H1 (cell line): ENCODE measurements at regions not wholly inside any gene's neighbourhood (a gene's known extent, or its start where the extent isn't known, plus 50 kb on each side); places are given as distances from the start of the nearest gene placed in this dataset.
A peak's percentile ranks its signal among the peaks of the same experiment; 100 is the strongest.

Experiments
- CTCF ChIA-PET: fragments of 300-600 bp; sonication (Branson Sonifier 250); formaldehyde crosslinking; loops from one replicate; lab custom pipeline; 2021; ENCODE audit not compliant: partially characterized antibody; lab: Charles Lee
- POLR2A ChIA-PET: fragments of 300-600 bp; sonication (Branson Sonifier 250); formaldehyde crosslinking; loops from one replicate; lab custom pipeline; 2021; ENCODE audit warnings: inconsistent platforms; ENCODE audit not compliant: partially characterized antibody; lab: Charles Lee
- DNase-seq, 2 experiments: peaks; one replicate each; pipeline versions ENCODE4 v3.0.0 to v3.0.0-alpha.2; 2010 to 2022; ENCODE audit warnings: low spot score in 2 of 2, low read depth in 1 of 2, mixed read lengths in 1 of 2
- FAIRE-seq: peaks from 2 replicates; lab custom pipeline; 2011; peaks lifted over from hg19 to GRCh38; lab: Jason Lieb, UNC
- H2AFZ ChIP-seq: 2 replicates; pipeline ENCODE4 v1.8.1; 2012; ENCODE audit warnings: low read length, inconsistent platforms
- H2AK5ac ChIP-seq: 2 replicates; pipeline ENCODE4 v1.6.1; 2013; ENCODE audit warnings: low read depth, low read length
- H2BK120ac ChIP-seq: replicated peaks from 2 replicates; pipeline ENCODE3; 2013; ENCODE audit warnings: low read depth, low read length, inconsistent platforms
- H2BK12ac ChIP-seq: 2 replicates; pipeline ENCODE4 v1.6.1; 2013; ENCODE audit warnings: low read depth, low read length
- H2BK15ac ChIP-seq: 2 replicates; pipeline ENCODE4 v1.6.1; 2013; ENCODE audit warnings: low read length
- H2BK20ac ChIP-seq: 2 replicates; pipeline ENCODE4 v1.6.1; 2013; ENCODE audit warnings: low read length
- H2BK5ac ChIP-seq: 2 replicates; pipeline ENCODE4 v1.6.1; 2013; ENCODE audit warnings: low read depth, low read length
- H3K14ac ChIP-seq: 2 replicates; pipeline ENCODE4 v1.6.1; 2013; ENCODE audit warnings: inconsistent platforms; ENCODE audit not compliant: insufficient read length
- H3K18ac ChIP-seq: 2 replicates; pipeline ENCODE4 v1.6.1; 2013; ENCODE audit warnings: low read length; ENCODE audit errors: extremely low read depth
- H3K23ac ChIP-seq: 2 replicates; pipeline ENCODE4 v1.6.1; 2013; ENCODE audit warnings: inconsistent platforms; ENCODE audit not compliant: insufficient read length
- H3K23me2 ChIP-seq: 2 replicates; pipeline ENCODE4 v1.6.1; 2013; ENCODE audit warnings: low read depth, low read length
- H3K27ac ChIP-seq: 2 replicates; pipeline ENCODE4 v1.6.1; 2011; ENCODE audit warnings: low read depth, low read length, inconsistent platforms
- H3K27me3 ChIP-seq, 4 experiments: replicated peaks in 1 of 4; 1 replicate in 1 of 4; 2 replicates in 3 of 4; pipeline versions ENCODE4 v1.6.1 to v1.8.1; 2011 to 2013; ENCODE audit warnings: low read length in 3 of 4, mild to moderate bottlenecking in 3 of 4, inconsistent platforms in 2 of 4, mixed read lengths in 2 of 4, moderate library complexity in 1 of 4; ENCODE audit not compliant: control insufficient read depth in 3 of 4, insufficient read depth in 3 of 4; ENCODE audit errors: extremely low read depth in 1 of 4
- H3K36me3 ChIP-seq, 4 experiments: 2 replicates each; pipeline versions ENCODE4 v1.6.1 to v1.8.1; 2011 to 2013; ENCODE audit warnings: mild to moderate bottlenecking in 4 of 4, low read length in 3 of 4, moderate library complexity in 2 of 4, control low read depth in 1 of 4, inconsistent platforms in 1 of 4; ENCODE audit not compliant: insufficient read depth in 4 of 4, control insufficient read depth in 2 of 4
- H3K4ac ChIP-seq: replicated peaks from 2 replicates; pipeline ENCODE3; 2013; ENCODE audit warnings: low read length, low read depth, mixed read lengths, inconsistent platforms; ENCODE audit not compliant: insufficient read length
- H3K4me1 ChIP-seq, 4 experiments: replicated peaks in 1 of 4; 1 replicate in 1 of 4; 2 replicates in 3 of 4; pipeline versions ENCODE4 v1.6.1 to v1.8.1; 2011 to 2013; ENCODE audit warnings: low read length in 3 of 4, inconsistent platforms in 2 of 4, mixed read lengths in 1 of 4; ENCODE audit not compliant: insufficient read depth in 4 of 4, control insufficient read depth in 3 of 4
- H3K4me2 ChIP-seq, 2 experiments: 2 replicates each; pipeline versions ENCODE4 v1.6.1 to v1.8.1; 2011 to 2013; ENCODE audit warnings: low read depth in 2 of 2, low read length in 2 of 2, control low read depth in 1 of 2, inconsistent platforms in 1 of 2, mild to moderate bottlenecking in 1 of 2; ENCODE audit not compliant: insufficient read depth in 1 of 2
- H3K4me3 ChIP-seq, 4 experiments: fragments of 200-600, 300-600 bp in 1 of 4; sonication (generic), shearing (Covaris generic), sonication (Bioruptor Twin) in 1 of 4; 2 replicates each; pipeline versions ENCODE4 v1.5.1 to v1.8.1; 2011 to 2016; ENCODE audit warnings: low read length in 4 of 4, low read depth in 3 of 4, control low read depth in 2 of 4, inconsistent platforms in 2 of 4, mild to moderate bottlenecking in 2 of 4, mixed read lengths in 1 of 4, moderate library complexity in 1 of 4; ENCODE audit not compliant: insufficient read depth in 2 of 4; ENCODE audit errors: extremely low read depth in 1 of 4
- H3K56ac ChIP-seq: replicated peaks from 2 replicates; pipeline ENCODE3; 2013; ENCODE audit warnings: low read depth, mild to moderate bottlenecking, mixed read lengths, low read length, inconsistent platforms; ENCODE audit not compliant: insufficient read length
- H3K79me1 ChIP-seq: 2 replicates; pipeline ENCODE4 v1.6.1; 2013; ENCODE audit warnings: low read depth, low read length, control low read depth
- H3K79me2 ChIP-seq, 2 experiments: 2 replicates each; pipeline versions ENCODE4 v1.6.1 to v1.8.1; 2012 to 2013; ENCODE audit warnings: low read length in 2 of 2, mild to moderate bottlenecking in 2 of 2, inconsistent platforms in 1 of 2; ENCODE audit not compliant: insufficient read depth in 2 of 2, control insufficient read depth in 1 of 2
- H3K9ac ChIP-seq, 4 experiments: replicated peaks in 1 of 4; 1 replicate in 1 of 4; 2 replicates in 3 of 4; pipeline versions ENCODE4 v1.6.1 to v1.8.1; 2011 to 2013; ENCODE audit warnings: low read depth in 3 of 4, low read length in 3 of 4, control low read depth in 2 of 4, mild to moderate bottlenecking in 2 of 4, moderate library complexity in 2 of 4, inconsistent platforms in 1 of 4; ENCODE audit errors: extremely low read depth in 1 of 4
- H3K9me3 ChIP-seq, 2 experiments: 2 replicates each; pipeline versions ENCODE4 v1.6.1 to v1.8.1; 2012 to 2013; ENCODE audit warnings: mild to moderate bottlenecking in 2 of 2, moderate library complexity in 2 of 2, control low read depth in 1 of 2, inconsistent platforms in 1 of 2, low read depth in 1 of 2, low read length in 1 of 2, mixed read lengths in 1 of 2; ENCODE audit not compliant: insufficient read depth in 2 of 2
- H4K20me1 ChIP-seq, 2 experiments: replicated peaks in 1 of 2; 2 replicates each; pipeline versions ENCODE3 to v1.8.1; 2011 to 2013; ENCODE audit warnings: inconsistent platforms in 2 of 2, low read length in 2 of 2, mild to moderate bottlenecking in 1 of 2; ENCODE audit not compliant: insufficient read depth in 2 of 2, control insufficient read depth in 1 of 2
- H4K5ac ChIP-seq: 2 replicates; pipeline ENCODE4 v1.6.1; 2013; ENCODE audit warnings: low read length, low read depth, mixed read lengths, inconsistent platforms; ENCODE audit not compliant: insufficient read length
- H4K8ac ChIP-seq: 2 replicates; pipeline ENCODE4 v1.8.0; 2013; ENCODE audit warnings: mild to moderate bottlenecking, moderate library complexity, low read length, inconsistent platforms; ENCODE audit not compliant: insufficient read depth; ENCODE audit errors: extremely low read depth
- H4K91ac ChIP-seq: replicated peaks from 2 replicates; pipeline ENCODE3; 2013; ENCODE audit warnings: low read length, mixed read lengths, inconsistent platforms; ENCODE audit not compliant: insufficient read length
- ATF3 ChIP-seq: IDR thresholded peaks from 2 replicates; pipeline ENCODE4 v1.6.1; 2011; ENCODE audit warnings: low read depth, mild to moderate bottlenecking, low read length; ENCODE audit not compliant: insufficient read depth
- BACH1 ChIP-seq: IDR thresholded peaks from 2 replicates; pipeline ENCODE4 v1.6.1; 2012; ENCODE audit warnings: low read length, improper control_type of control experiment
- CBX5 ChIP-seq: fragments of 300-800, 300-1000 bp; sonication (generic); IDR thresholded peaks from 2 replicates; pipeline ENCODE4 v1.7.1; 2016; ENCODE audit warnings: antibody characterized with exemption, low read length, low read depth
- CHD1 ChIP-seq: IDR thresholded peaks from 2 replicates; pipeline ENCODE4 v1.6.1; 2012; ENCODE audit warnings: low read depth, low read length, improper control_type of control experiment
- CREB1 ChIP-seq: IDR thresholded peaks from 2 replicates; pipeline ENCODE4 v1.6.1; 2012; ENCODE audit warnings: inconsistent platforms
- CTCF ChIP-seq, 3 experiments: IDR thresholded peaks; 1 replicate in 2 of 3; 2 replicates in 1 of 3; pipeline versions ENCODE4 v1.5.1 to v1.6.1; 2011; ENCODE audit warnings: low read length in 3 of 3, mild to moderate bottlenecking in 3 of 3, inconsistent platforms in 2 of 3, low read depth in 1 of 3, moderate library complexity in 1 of 3; ENCODE audit not compliant: insufficient read depth in 1 of 3; ENCODE audit errors: control extremely low read depth in 1 of 3
- RAD21 ChIP-seq, 2 experiments: IDR thresholded peaks in 1 of 2; conservative IDR thresholded peaks in 1 of 2; 2 replicates each; pipeline ENCODE4 v1.6.1; 2011; ENCODE audit warnings: low read depth in 2 of 2, low read length in 2 of 2, improper control_type of control experiment in 1 of 2, inconsistent platforms in 1 of 2, mild to moderate bottlenecking in 1 of 2, moderate library complexity in 1 of 2
- RXRA ChIP-seq: IDR thresholded peaks from 2 replicates; pipeline ENCODE4 v1.6.1; 2011; ENCODE audit warnings: low read depth, mild to moderate bottlenecking, low read length, moderate library complexity; ENCODE audit not compliant: insufficient read depth
- SP2 ChIP-seq: IDR thresholded peaks from 2 replicates; pipeline ENCODE4 v1.6.1; 2012; ENCODE audit warnings: mild to moderate bottlenecking, low read length, inconsistent platforms
- SUZ12 ChIP-seq: fragments of 200-600 bp; sonication (generic); IDR thresholded peaks from 2 replicates; pipeline ENCODE4 v1.6.1; 2012; ENCODE audit warnings: mild to moderate bottlenecking, inconsistent platforms, low read length, moderate library complexity, mixed read lengths

- Histone ChIP-seq H3K23me2 (no peaks in the 10 kb centered on the region), H2BK15ac (no peak overlapping the region), H4K20me1 (no peaks in the 10 kb centered on the region), H2BK120ac (no peak overlapping the region), H3K9me3 (no peaks in the 10 kb centered on the region), H3K79me2 (no peaks in the 10 kb centered on the region), H2BK5ac (no peak overlapping the region), H3K4me1 (no peaks in the 10 kb centered on the region), H3K23ac (no peak overlapping the region), H3K79me1 (no peaks in the 10 kb centered on the region), H3K36me3 (no peaks in the 10 kb centered on the region), H3K14ac (no peak overlapping the region), H2BK20ac (no peak overlapping the region), H3K4ac (no peak overlapping the region), H2AFZ (no peak overlapping the region), H3K56ac (no peak overlapping the region), H3K27ac (no peak overlapping the region), H3K18ac (no peak overlapping the region), H4K8ac (no peak overlapping the region), H3K4me3 (no peak overlapping the region), H4K91ac (no peak overlapping the region), H3K9ac (no peak overlapping the region), H2BK12ac (no peak overlapping the region), H3K4me2 (no peak overlapping the region), H2AK5ac (no peak overlapping the region), H4K5ac (no peak overlapping the region), H3K27me3 (peaks cover 0 to 1% (median 0%) of the 10 kb centered on the region in 4 experiments; a peak in 1 of 7 replicates)
- no peak for TF ChIP-seq CREB1
- no peak for TF ChIP-seq SUZ12
- no peak for TF ChIP-seq SP2
- TF ChIP-seq RAD21 (IDR thresholded peaks at IDR 0.05 in 1 of 2, conservative IDR thresholded peaks at IDR 0.05 in 1 of 2; ENCODE audit: low read depth in 2 of 2, low read length in 2 of 2): peak; percentile 77 to 86
- TF ChIP-seq CTCF (IDR thresholded peaks at IDR 0.05; ENCODE audit: control extremely low read depth in 1 of 3, insufficient read depth in 1 of 3, low read depth in 1 of 3, low read length in 3 of 3): peak in 2 of 3 experiments; percentile 66 to 67; a peak in 3 of 4 replicates
- no peak for TF ChIP-seq RXRA
- no peak for TF ChIP-seq ATF3
- TF ChIP-seq CBX5: no peak
- no peak for TF ChIP-seq CHD1
- no peak for TF ChIP-seq BACH1
- FAIRE-seq: peak; percentile 60
- CTCF ChIA-PET: interaction anchor here (0.5 to 4.2 kb wide), 20 partner anchors 9 to 510 kb away, joined by 3 to 47 read pairs (median 4); no protein-coding TSS in a partner anchor
- no peak for DNase-seq
- POLR2A ChIA-PET: no interaction called here
Observed at GRCh38 chr6:76351275-76351674, 278.8 kb upstream of the IMPG1 start.
